ENCODE measurements at regions not wholly inside any gene's neighbourhood (a gene's known extent, or its start where the extent isn't known, plus 50 kb on each side); places are given as distances from the start of the nearest gene placed in this dataset.
"Not testable (repeated sequence)": the region's sequence is repeated elsewhere in the genome, so short reads cannot be mapped to it uniquely, and the experiment has no call there.

GRCh38 chrX:45982958-45983727 lies 562.1 kb downstream of the ZNF674 start:
- DNase-seq (ENCODE audit: low read depth), result not testable (repeated sequence)

- no peak for DNase-seq (ENCODE audit: low read depth)
Measured at GRCh38 chrX:45980726-45981125, 564.5 kb downstream of the ZNF674 start.

- DNase-seq (ENCODE audit: low read depth), result no peak
Measured at GRCh38 chrX:45975633-45976032, 569.6 kb downstream of the ZNF674 start.

GRCh38 chrX:45972636-45973035 lies 572.6 kb downstream of the ZNF674 start:
- no peak for DNase-seq (ENCODE audit: low read depth)

GRCh38 chrX:45959567-45959966 lies 585.7 kb downstream of the ZNF674 start:
- no peak for DNase-seq (ENCODE audit: low read depth)

- no peak for DNase-seq (ENCODE audit: low read depth)
Measured at GRCh38 chrX:45956191-45956870, 588.9 kb downstream of the ZNF674 start.

- DNase-seq (ENCODE audit: low read depth), result no peak
Measured at GRCh38 chrX:45955661-45956060, 589.6 kb downstream of the ZNF674 start.

GRCh38 chrX:45954026-45954425 lies 591.2 kb downstream of the ZNF674 start:
- no peak for DNase-seq (ENCODE audit: low read depth)

GRCh38 chrX:45952030-45952429 lies 593.2 kb downstream of the ZNF674 start:
- DNase-seq (ENCODE audit: low read depth), result no peak

- DNase-seq (ENCODE audit: low read depth), result no peak
Measured at GRCh38 chrX:45935408-45935807, 609.8 kb downstream of the ZNF674 start.

- DNase-seq (ENCODE audit: low read depth), result no peak
Measured at GRCh38 chrX:45912316-45912715, 632.9 kb downstream of the ZNF674 start.

- DNase-seq (ENCODE audit: low read depth), result no peak
Measured at GRCh38 chrX:45907786-45908185, 637.4 kb downstream of the ZNF674 start.

GRCh38 chrX:45903781-45904201 lies 641.4 kb downstream of the ZNF674 start:
- no peak for DNase-seq (ENCODE audit: low read depth)

GRCh38 chrX:45900766-45901615 lies 644.2 kb downstream of the ZNF674 start:
- DNase-seq (ENCODE audit: low read depth), result no peak

GRCh38 chrX:45894864-45895645 lies 650.2 kb downstream of the ZNF674 start:
- DNase-seq (ENCODE audit: low read depth), result no peak

- DNase-seq (ENCODE audit: low read depth), result no peak
Measured at GRCh38 chrX:45889471-45889870, 655.8 kb downstream of the ZNF674 start.

GRCh38 chrX:45888518-45888917 lies 656.7 kb downstream of the ZNF674 start:
- DNase-seq (ENCODE audit: low read depth), result no peak

GRCh38 chrX:45885931-45886330 lies 659.3 kb downstream of the ZNF674 start:
- no peak for DNase-seq (ENCODE audit: low read depth)

- no peak for DNase-seq (ENCODE audit: low read depth)
Measured at GRCh38 chrX:45879512-45879911, 665.7 kb downstream of the ZNF674 start.

GRCh38 chrX:45876206-45876605 lies 669.0 kb downstream of the ZNF674 start:
- DNase-seq (ENCODE audit: low read depth), result no peak

GRCh38 chrX:45873781-45874180 lies 671.4 kb downstream of the ZNF674 start:
- DNase-seq (ENCODE audit: low read depth), result no peak

- no peak for DNase-seq (ENCODE audit: low read depth)
Measured at GRCh38 chrX:45872480-45872879, 671.8 kb upstream of the DIPK2B start.

All from stimulated activated CD8-positive, alpha-beta memory T cell treated with anti-CD3 and anti-CD28 coated beads, Interleukin-15, amount 100 ng/mL, for 1 hour (primary cell).